ENCODE measurements at regions not wholly inside any gene's neighbourhood (a gene's known extent, or its start where the extent isn't known, plus 50 kb on each side); places are given as distances from the start of the nearest gene placed in this dataset.
A peak's percentile ranks its signal among the peaks of the same experiment; 100 is the strongest.

- TF ChIP-seq YY1 (IDR thresholded peaks at IDR 0.05; ENCODE audit: insufficient read depth, insufficient read length) (no peak), SUZ12 (IDR thresholded peaks at IDR 0.05; ENCODE audit: extremely low read depth, insufficient read depth, insufficient read length) (no peak), ZNF274 (IDR thresholded peaks at IDR 0.05; ENCODE audit: low read depth, low read length) (no peak)
- no peaks in the 10 kb centered on the region for H3K36me3 ChIP-seq (ENCODE audit: insufficient read depth, insufficient read length, low read length)
- no peak overlapping the region for H3K4me3 ChIP-seq (ENCODE audit: insufficient read length, low read depth)
- no peaks in the 10 kb centered on the region for H3K27me3 ChIP-seq (ENCODE audit: insufficient read depth, insufficient read length)
- no peak overlapping the region for H3K9ac ChIP-seq (ENCODE audit: insufficient read length, low read depth)
- no peak for DNase-seq (ENCODE audit: low read depth, low spot score)
- no peaks in the 10 kb centered on the region for H3K9me3 ChIP-seq (ENCODE audit: insufficient read depth, low read length)
- H3K4me1 ChIP-seq (ENCODE audit: insufficient read depth, insufficient read length) = no peaks in the 10 kb centered on the region
Measured at GRCh38 chr5:56549096-56549886, 266.1 kb upstream of the MAP3K1 start.

DNA sequence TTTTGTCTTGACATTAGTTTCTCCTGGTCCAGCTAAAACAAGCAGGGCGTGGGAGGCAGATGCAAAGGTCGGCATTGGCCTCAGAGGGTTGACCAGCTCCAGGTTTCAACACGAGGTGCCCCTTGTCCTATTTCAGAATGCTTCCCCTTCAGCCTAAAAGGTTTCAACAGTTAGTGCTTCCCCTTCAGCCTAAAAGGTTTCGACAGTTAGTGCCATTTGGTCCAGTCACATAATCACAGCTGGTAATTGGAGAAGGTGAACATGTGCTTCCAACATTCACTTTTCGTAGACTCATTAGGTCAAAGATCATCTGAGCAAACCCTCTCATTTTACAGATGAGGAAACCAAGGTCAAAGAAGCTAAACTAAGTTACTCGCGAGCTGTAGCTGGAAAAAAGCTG is 270.3 kb upstream of the MAP3K1 start:
- H3K36me3 ChIP-seq (ENCODE audit: insufficient read depth, insufficient read length, low read length) = no peaks in the 10 kb centered on the region
- DNase-seq (ENCODE audit: low read depth, low spot score) = no peak
- no peaks in the 10 kb centered on the region for H3K27me3 ChIP-seq (ENCODE audit: insufficient read depth, insufficient read length)
- no peaks in the 10 kb centered on the region for H3K9me3 ChIP-seq (ENCODE audit: insufficient read depth, low read length)
- TF ChIP-seq SUZ12 (IDR thresholded peaks at IDR 0.05; ENCODE audit: extremely low read depth, insufficient read depth, insufficient read length) (no peak), YY1 (IDR thresholded peaks at IDR 0.05; ENCODE audit: insufficient read depth, insufficient read length) (no peak), ZNF274 (IDR thresholded peaks at IDR 0.05; ENCODE audit: low read depth, low read length) (no peak)
- no peaks in the 10 kb centered on the region for H3K4me1 ChIP-seq (ENCODE audit: insufficient read depth, insufficient read length)
- no peak overlapping the region for H3K9ac ChIP-seq (ENCODE audit: insufficient read length, low read depth)
- H3K4me3 ChIP-seq (ENCODE audit: insufficient read length, low read depth) = no peak overlapping the region

DNA sequence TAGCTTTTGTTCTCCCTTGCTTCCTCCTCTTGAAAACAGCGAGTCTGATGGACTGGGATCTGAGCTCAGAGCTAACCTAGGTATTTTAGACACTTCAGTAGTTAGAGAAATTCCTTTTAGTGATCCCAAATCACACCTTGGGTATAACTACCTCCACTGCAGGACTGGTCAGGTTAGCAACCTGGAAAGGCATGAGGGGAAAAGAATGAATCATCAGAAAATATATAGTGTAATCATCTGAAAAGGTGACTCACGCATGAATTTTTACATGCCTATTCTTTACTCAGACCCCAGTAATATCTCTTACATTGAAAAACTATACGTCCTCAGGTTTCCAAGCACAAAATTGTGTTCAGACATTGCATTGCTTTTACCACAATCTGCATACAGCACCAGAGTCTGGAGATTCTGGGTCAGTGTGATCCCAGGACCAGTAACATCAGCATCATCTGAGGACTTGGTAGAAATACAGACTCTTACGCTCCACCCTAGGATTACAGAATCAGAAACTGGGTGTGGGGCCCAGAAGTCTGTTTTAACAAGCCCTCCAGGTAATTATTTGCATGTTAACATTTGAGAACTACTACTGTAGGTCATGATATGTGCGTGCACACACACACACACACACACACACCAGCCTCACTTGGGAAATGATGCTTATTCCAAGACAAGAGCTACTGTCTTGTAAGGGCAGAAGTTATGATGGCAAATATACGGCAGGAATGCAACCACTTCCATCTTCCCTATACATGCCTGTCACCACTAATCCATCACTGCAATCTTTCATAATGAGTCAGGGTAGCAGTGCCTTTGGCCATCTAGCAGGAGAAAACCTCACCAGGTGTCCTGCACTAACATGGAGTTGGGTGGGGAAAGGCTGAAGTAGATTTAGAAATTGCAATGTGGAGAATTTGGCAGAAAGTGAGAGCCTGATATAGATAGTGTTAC is 271.6 kb upstream of the MAP3K1 start:
- Histone ChIP-seq H3K4me1 (ENCODE audit: insufficient read depth, insufficient read length) (no peaks in the 10 kb centered on the region), H3K36me3 (ENCODE audit: insufficient read depth, insufficient read length, low read length) (no peaks in the 10 kb centered on the region), H3K9me3 (ENCODE audit: insufficient read depth, low read length) (no peaks in the 10 kb centered on the region), H3K9ac (ENCODE audit: insufficient read length, low read depth) (no peak overlapping the region), H3K27me3 (ENCODE audit: insufficient read depth, insufficient read length) (no peaks in the 10 kb centered on the region), H3K4me3 (ENCODE audit: insufficient read length, low read depth) (no peak overlapping the region)
- no peak for DNase-seq (ENCODE audit: low read depth, low spot score)
- TF ChIP-seq YY1 (IDR thresholded peaks at IDR 0.05; ENCODE audit: insufficient read depth, insufficient read length) (no peak), SUZ12 (IDR thresholded peaks at IDR 0.05; ENCODE audit: extremely low read depth, insufficient read depth, insufficient read length) (no peak), ZNF274 (IDR thresholded peaks at IDR 0.05; ENCODE audit: low read depth, low read length) (no peak)

- Histone ChIP-seq H3K4me1 (ENCODE audit: insufficient read depth, insufficient read length) (no peaks in the 10 kb centered on the region), H3K4me3 (ENCODE audit: insufficient read length, low read depth) (no peak overlapping the region), H3K36me3 (ENCODE audit: insufficient read depth, insufficient read length, low read length) (no peaks in the 10 kb centered on the region), H3K27me3 (ENCODE audit: insufficient read depth, insufficient read length) (no peaks in the 10 kb centered on the region), H3K9ac (ENCODE audit: insufficient read length, low read depth) (no peak overlapping the region), H3K9me3 (ENCODE audit: insufficient read depth, low read length) (no peaks in the 10 kb centered on the region)
- no peak for DNase-seq (ENCODE audit: low read depth, low spot score)
- TF ChIP-seq ZNF274 (IDR thresholded peaks at IDR 0.05; ENCODE audit: low read depth, low read length) = no peak
- no peak for TF ChIP-seq SUZ12 (IDR thresholded peaks at IDR 0.05; ENCODE audit: extremely low read depth, insufficient read depth, insufficient read length)
- no peak for TF ChIP-seq YY1 (IDR thresholded peaks at IDR 0.05; ENCODE audit: insufficient read depth, insufficient read length)
Measured at GRCh38 chr5:56540266-56540665, 275.1 kb upstream of the MAP3K1 start.

GRCh38 chr5:56538580-56538979 is 276.8 kb upstream of the MAP3K1 start:
- TF ChIP-seq ZNF274 (IDR thresholded peaks at IDR 0.05; ENCODE audit: low read depth, low read length) (no peak), YY1 (IDR thresholded peaks at IDR 0.05; ENCODE audit: insufficient read depth, insufficient read length) (no peak)
- Histone ChIP-seq H3K36me3 (ENCODE audit: insufficient read depth, insufficient read length, low read length) (no peaks in the 10 kb centered on the region), H3K9ac (ENCODE audit: insufficient read length, low read depth) (no peak overlapping the region), H3K9me3 (ENCODE audit: insufficient read depth, low read length) (no peaks in the 10 kb centered on the region), H3K4me3 (ENCODE audit: insufficient read length, low read depth) (no peak overlapping the region), H3K27me3 (ENCODE audit: insufficient read depth, insufficient read length) (no peaks in the 10 kb centered on the region), H3K4me1 (ENCODE audit: insufficient read depth, insufficient read length) (no peaks in the 10 kb centered on the region)
- DNase-seq (ENCODE audit: low read depth, low spot score) = no peak

GRCh38 chr5:56535347-56535746 is 280.0 kb upstream of the MAP3K1 start:
- Histone ChIP-seq H3K9ac (ENCODE audit: insufficient read length, low read depth) (no peak overlapping the region), H3K4me3 (ENCODE audit: insufficient read length, low read depth) (no peak overlapping the region), H3K4me1 (ENCODE audit: insufficient read depth, insufficient read length) (no peaks in the 10 kb centered on the region), H3K27me3 (ENCODE audit: insufficient read depth, insufficient read length) (no peaks in the 10 kb centered on the region), H3K36me3 (ENCODE audit: insufficient read depth, insufficient read length, low read length) (no peaks in the 10 kb centered on the region), H3K9me3 (ENCODE audit: insufficient read depth, low read length) (no peaks in the 10 kb centered on the region)
- peak; percentile 11 for DNase-seq (ENCODE audit: low read depth, low spot score)
- TF ChIP-seq YY1 (IDR thresholded peaks at IDR 0.05; ENCODE audit: insufficient read depth, insufficient read length) (no peak), SUZ12 (IDR thresholded peaks at IDR 0.05; ENCODE audit: extremely low read depth, insufficient read depth, insufficient read length) (no peak), ZNF274 (IDR thresholded peaks at IDR 0.05; ENCODE audit: low read depth, low read length) (no peak)

Data from NT2/D1 (cell line).